Psoas muscle (tissue), 7 donors: ENCODE measurements at regions not wholly inside any gene's neighbourhood (a gene's known extent, or its start where the extent isn't known, plus 50 kb on each side); places are given as distances from the start of the nearest gene placed in this dataset.

ENCODE experiments used
- ATAC-seq, 4 donors: fragments of 200-7000 bp; cut with Tn5 transposase; one replicate each; pipeline ENCODE4 v1.9.1; 2020; ENCODE audit warnings: moderate library complexity in 3 of 4, mild to moderate bottlenecking in 2 of 4
- DNase-seq, 2 donors: peaks; one replicate each; pipeline ENCODE4 v3.0.0-alpha.2; 2020
- H3K27ac ChIP-seq: fragments of 200-600 bp; one replicate; pipeline ENCODE4 v1.8.0; 2022
- H3K27me3 ChIP-seq, 3 donors: fragments of 200-600 bp in 1 of 3; one replicate each; pipeline versions ENCODE4 v1.6.1 to v1.8.0; 2013 to 2022; ENCODE audit warnings: low read length in 2 of 3, mild to moderate bottlenecking in 2 of 3, moderate library complexity in 1 of 3; ENCODE audit not compliant: insufficient read depth in 3 of 3
- H3K36me3 ChIP-seq, 2 donors: fragments of 200-600 bp in 1 of 2; one replicate each; pipeline versions ENCODE4 v1.6.1 to v1.8.0; 2013 to 2022; ENCODE audit warnings: low read depth in 1 of 2, mild to moderate bottlenecking in 1 of 2, moderate library complexity in 1 of 2; ENCODE audit not compliant: insufficient read depth in 1 of 2
- H3K4me1 ChIP-seq: fragments of 200-600 bp; one replicate; pipeline ENCODE4 v1.8.0; 2022
- H3K4me3 ChIP-seq: fragments of 200-600 bp; one replicate; pipeline ENCODE4 v1.8.0; 2022; ENCODE audit warnings: mild to moderate bottlenecking
- H3K9me3 ChIP-seq: fragments of 200-600 bp; one replicate; pipeline ENCODE4 v1.8.0; 2022
- WGBS, 3 donors: extraction: QIAGEN DNeasy Blood & Tissue Kit; methylation state at CpG; one replicate each; pipeline versions ENCODE4 v1.1.6 to v1.1.7; 2013; 5-methylcytosine and 5-hydroxymethylcytosine counted together
- intact Hi-C, 2 donors: fragments of 100-400 bp; cut with DNase I; formaldehyde crosslinking; loops; one replicate each; pipeline versions ENCODE4 v1.11.0 to v1.14.2; 2022
- TF ChIP-seq, protein P1 (sequence below): fragments of 200-600 bp; IDR thresholded peaks from one replicate; pipeline ENCODE4 v1.8.0; 2022; ENCODE audit warnings: antibody characterized with exemption
- donor health status: healthy with polysubstance abuse.
- donor health status: DM: no; HTN: no; CAD: no; lungs with moderate emphysema.
- donor health status: Bipolar disorder and iron deficiency.
- donor health status: healthy.
- donor health status: DM: yes; HTN: yes; CAD: no.
- donor health status: DM: no; HTN: no; CAD: no.
- donor health status: DM: yes; HTN: yes; CAD: no.

- WGBS, 3 donors = 62 to 65% (median 62%) methylated on average over 9 of the region's 9 CpGs
- H3K36me3 ChIP-seq = no peaks in the 10 kb centered on the region
- intact Hi-C loops = no loop called here
- H3K4me1 ChIP-seq = no peaks in the 10 kb centered on the region
- H3K9me3 ChIP-seq = no peaks in the 10 kb centered on the region
- H3K27me3 ChIP-seq = peaks cover 3 to 57% (median 6%) of the 10 kb centered on the region in 3 donors
- H3K27ac ChIP-seq = no peak overlapping the region
- H3K4me3 ChIP-seq = no peak overlapping the region
- DNase-seq (no peak), ATAC-seq (no peak)
- TF ChIP-seq, protein P1, sequence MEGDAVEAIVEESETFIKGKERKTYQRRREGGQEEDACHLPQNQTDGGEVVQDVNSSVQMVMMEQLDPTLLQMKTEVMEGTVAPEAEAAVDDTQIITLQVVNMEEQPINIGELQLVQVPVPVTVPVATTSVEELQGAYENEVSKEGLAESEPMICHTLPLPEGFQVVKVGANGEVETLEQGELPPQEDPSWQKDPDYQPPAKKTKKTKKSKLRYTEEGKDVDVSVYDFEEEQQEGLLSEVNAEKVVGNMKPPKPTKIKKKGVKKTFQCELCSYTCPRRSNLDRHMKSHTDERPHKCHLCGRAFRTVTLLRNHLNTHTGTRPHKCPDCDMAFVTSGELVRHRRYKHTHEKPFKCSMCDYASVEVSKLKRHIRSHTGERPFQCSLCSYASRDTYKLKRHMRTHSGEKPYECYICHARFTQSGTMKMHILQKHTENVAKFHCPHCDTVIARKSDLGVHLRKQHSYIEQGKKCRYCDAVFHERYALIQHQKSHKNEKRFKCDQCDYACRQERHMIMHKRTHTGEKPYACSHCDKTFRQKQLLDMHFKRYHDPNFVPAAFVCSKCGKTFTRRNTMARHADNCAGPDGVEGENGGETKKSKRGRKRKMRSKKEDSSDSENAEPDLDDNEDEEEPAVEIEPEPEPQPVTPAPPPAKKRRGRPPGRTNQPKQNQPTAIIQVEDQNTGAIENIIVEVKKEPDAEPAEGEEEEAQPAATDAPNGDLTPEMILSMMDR = no peak
Measured at GRCh38 chr22:27205492-27206373, 548.3 kb downstream of the MIAT start.

GRCh38 chr22:27206374-27207133 lies 549.2 kb downstream of the MIAT start:
- intact Hi-C loops = no loop called here
- no peak overlapping the region for H3K4me3 ChIP-seq
- ATAC-seq (no peak), DNase-seq (no peak)
- no peaks in the 10 kb centered on the region for H3K36me3 ChIP-seq
- H3K9me3 ChIP-seq = no peaks in the 10 kb centered on the region
- peaks cover 3 to 57% (median 6%) of the 10 kb centered on the region in 3 donors for H3K27me3 ChIP-seq
- TF ChIP-seq, protein P1 = no peak
- H3K27ac ChIP-seq = no peak overlapping the region
- no peaks in the 10 kb centered on the region for H3K4me1 ChIP-seq
- 65 to 71% (median 66%) methylated on average over 4 of the region's 4 CpGs for WGBS, 3 donors

GRCh38 chr22:27207266-27207665 lies 549.9 kb downstream of the MIAT start:
- Histone ChIP-seq H3K9me3 (no peaks in the 10 kb centered on the region), H3K27ac (no peak overlapping the region), H3K4me3 (no peak overlapping the region), H3K27me3 (peaks cover 3 to 58% (median 6%) of the 10 kb centered on the region in 3 donors), H3K36me3 (no peaks in the 10 kb centered on the region), H3K4me1 (no peaks in the 10 kb centered on the region)
- WGBS, 3 donors = 62 to 63% (median 62%) methylated on average over 5 of the region's 5 CpGs
- DNase-seq = no peak
- ATAC-seq = no peak
- intact Hi-C loops = no loop called here
- TF ChIP-seq, protein P1 = no peak

DNA sequence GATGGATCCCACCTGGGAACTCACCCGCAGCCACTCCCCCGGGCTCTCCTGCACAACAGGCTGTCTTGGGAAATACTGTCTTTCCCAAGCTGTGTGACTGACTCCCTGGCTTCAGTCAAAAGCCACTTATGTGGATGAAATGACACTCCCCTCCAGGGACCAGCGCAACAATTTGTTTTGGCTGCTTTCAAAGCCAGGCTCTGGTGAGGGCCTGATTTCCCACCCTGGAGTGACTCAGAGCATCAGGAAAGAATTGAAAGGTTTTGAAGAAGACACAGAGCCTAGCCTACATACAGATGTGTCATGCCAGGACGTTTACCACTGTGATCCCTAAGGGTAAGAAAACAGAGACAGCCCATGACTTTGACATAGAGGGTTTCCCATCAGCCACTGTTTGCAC lies 550.5 kb downstream of the MIAT start:
- Histone ChIP-seq H3K27me3 (peaks cover 3 to 59% (median 6%) of the 10 kb centered on the region in 3 donors), H3K36me3 (no peaks in the 10 kb centered on the region), H3K4me1 (no peaks in the 10 kb centered on the region), H3K9me3 (no peaks in the 10 kb centered on the region), H3K27ac (no peak overlapping the region), H3K4me3 (no peak overlapping the region)
- TF ChIP-seq, protein P1 = no peak
- 28 to 30% (median 30%) methylated on average over 4 of the region's 4 CpGs for WGBS, 3 donors
- ATAC-seq = no peak
- peak in 1 of 2 donors; percentile 43 for DNase-seq
- intact Hi-C loops = no loop called here
